Activated CD4-positive, alpha-beta memory T cell treated with anti-CD3 and anti-CD28 coated beads, Interleukin-2, amount 10 ng/mL, durations not matched to agents 7 days and 5 days (primary cell): ENCODE measurements at regions not wholly inside any gene's neighbourhood (a gene's known extent, or its start where the extent isn't known, plus 50 kb on each side); places are given as distances from the start of the nearest gene placed in this dataset.
"Not testable (repeated sequence)": the region's sequence is repeated elsewhere in the genome, so short reads cannot be mapped to it uniquely, and the experiment has no call there.

Experiments used
- CTCF ChIA-PET: fragments of 350-600 bp; sonication (Branson Sonifier 250); formaldehyde crosslinking; loops from one replicate; lab custom pipeline; 2021; ENCODE audit warnings: antibody characterized with exemption, inconsistent platforms; lab: Charles Lee
- POLR2A ChIA-PET: fragments of 350-600 bp; sonication (Branson Sonifier 250); formaldehyde crosslinking; loops from one replicate; lab custom pipeline; 2021; ENCODE audit warnings: antibody characterized with exemption; lab: Charles Lee
- DNase-seq: peaks from one replicate; pipeline ENCODE4 v3.0.0-alpha.2; 2020
- H3K27ac Mint-ChIP-seq: one replicate; pipeline ENCODE4 v1.8.0; 2021; ENCODE audit warnings: mild to moderate bottlenecking, mixed read lengths
- H3K27me3 Mint-ChIP-seq: one replicate; pipeline ENCODE4 v1.8.0; 2021; ENCODE audit warnings: mixed read lengths
- H3K36me3 Mint-ChIP-seq: one replicate; pipeline ENCODE4 v1.8.0; 2021; ENCODE audit warnings: low read depth, mixed read lengths
- H3K4me1 Mint-ChIP-seq: one replicate; pipeline ENCODE4 v1.8.0; 2021; ENCODE audit warnings: mixed read lengths
- H3K4me3 Mint-ChIP-seq: one replicate; pipeline ENCODE4 v1.8.0; 2021; ENCODE audit warnings: mild to moderate bottlenecking, mixed read lengths
- H3K9me3 Mint-ChIP-seq: one replicate; pipeline ENCODE4 v1.8.0; 2021; ENCODE audit warnings: mixed read lengths

- no peak for DNase-seq
- Mint-ChIP-seq H3K27ac (no peak overlapping the region), H3K36me3 (no peaks in the 10 kb centered on the region), H3K9me3 (no peaks in the 10 kb centered on the region), H3K27me3 (no peaks in the 10 kb centered on the region), H3K4me1 (no peaks in the 10 kb centered on the region), H3K4me3 (no peak overlapping the region)
- CTCF ChIA-PET = no interaction called here
- POLR2A ChIA-PET = no interaction called here
Measured at GRCh38 chr7:93830141-93830925, 60.2 kb downstream of the TFPI2 start.

- H3K4me3 Mint-ChIP-seq = no peak overlapping the region
- no peaks in the 10 kb centered on the region for H3K36me3 Mint-ChIP-seq
- H3K9me3 Mint-ChIP-seq = no peaks in the 10 kb centered on the region
- no peak for DNase-seq
- H3K4me1 Mint-ChIP-seq = no peaks in the 10 kb centered on the region
- ChIA-PET CTCF (no interaction called here), POLR2A (no interaction called here)
- no peak overlapping the region for H3K27ac Mint-ChIP-seq
- H3K27me3 Mint-ChIP-seq = no peaks in the 10 kb centered on the region
Measured at GRCh38 chr7:93828260-93828659, 62.3 kb downstream of the TFPI2 start.

- H3K27me3 Mint-ChIP-seq = no peaks in the 10 kb centered on the region
- no peak overlapping the region for H3K4me3 Mint-ChIP-seq
- no peaks in the 10 kb centered on the region for H3K4me1 Mint-ChIP-seq
- ChIA-PET CTCF (no interaction called here), POLR2A (no interaction called here)
- no peaks in the 10 kb centered on the region for H3K9me3 Mint-ChIP-seq
- no peak overlapping the region for H3K27ac Mint-ChIP-seq
- no peaks in the 10 kb centered on the region for H3K36me3 Mint-ChIP-seq
- DNase-seq = no peak
Measured at GRCh38 chr7:93823621-93824020, 66.9 kb downstream of the TFPI2 start.

- Mint-ChIP-seq H3K36me3 (no peaks in the 10 kb centered on the region), H3K4me3 (no peak overlapping the region), H3K9me3 (no peaks in the 10 kb centered on the region), H3K4me1 (no peaks in the 10 kb centered on the region), H3K27me3 (no peaks in the 10 kb centered on the region), H3K27ac (no peak overlapping the region)
- CTCF ChIA-PET = no interaction called here
- no peak for DNase-seq
- POLR2A ChIA-PET = no interaction called here
Measured at GRCh38 chr7:93821463-93821862, 69.1 kb downstream of the TFPI2 start.

GRCh38 chr7:93819699-93820098, 70.9 kb downstream of the TFPI2 start:
- Mint-ChIP-seq H3K4me1 (no peaks in the 10 kb centered on the region), H3K9me3 (no peaks in the 10 kb centered on the region), H3K36me3 (no peaks in the 10 kb centered on the region), H3K4me3 (no peak overlapping the region), H3K27ac (no peak overlapping the region), H3K27me3 (no peaks in the 10 kb centered on the region)
- ChIA-PET CTCF (no interaction called here), POLR2A (no interaction called here)
- no peak for DNase-seq

- H3K27me3 Mint-ChIP-seq = no peaks in the 10 kb centered on the region
- no peak for DNase-seq
- H3K9me3 Mint-ChIP-seq = no peaks in the 10 kb centered on the region
- H3K4me1 Mint-ChIP-seq = no peaks in the 10 kb centered on the region
- H3K4me3 Mint-ChIP-seq = no peak overlapping the region
- ChIA-PET CTCF (no interaction called here), POLR2A (no interaction called here)
- no peak overlapping the region for H3K27ac Mint-ChIP-seq
- no peaks in the 10 kb centered on the region for H3K36me3 Mint-ChIP-seq
Measured at GRCh38 chr7:93817526-93817925, 73.0 kb downstream of the TFPI2 start.

- H3K27me3 Mint-ChIP-seq = no peaks in the 10 kb centered on the region
- ChIA-PET POLR2A (no interaction called here), CTCF (no interaction called here)
- no peaks in the 10 kb centered on the region for H3K9me3 Mint-ChIP-seq
- no peak for DNase-seq
- no peaks in the 10 kb centered on the region for H3K4me1 Mint-ChIP-seq
- H3K36me3 Mint-ChIP-seq = no peaks in the 10 kb centered on the region
- no peak overlapping the region for H3K27ac Mint-ChIP-seq
- H3K4me3 Mint-ChIP-seq = no peak overlapping the region
Measured at GRCh38 chr7:93817004-93817403, 73.5 kb downstream of the TFPI2 start.

GRCh38 chr7:93813514-93813913, 77.0 kb downstream of the TFPI2 start:
- no peaks in the 10 kb centered on the region for H3K27me3 Mint-ChIP-seq
- H3K4me3 Mint-ChIP-seq = no peak overlapping the region
- H3K36me3 Mint-ChIP-seq = no peaks in the 10 kb centered on the region
- no peak for DNase-seq
- no peaks in the 10 kb centered on the region for H3K9me3 Mint-ChIP-seq
- no peaks in the 10 kb centered on the region for H3K4me1 Mint-ChIP-seq
- CTCF ChIA-PET = no interaction called here
- no peak overlapping the region for H3K27ac Mint-ChIP-seq
- POLR2A ChIA-PET = no interaction called here

GRCh38 chr7:93812061-93812460, 78.5 kb downstream of the TFPI2 start:
- POLR2A ChIA-PET = no interaction called here
- Mint-ChIP-seq H3K27ac (no peak overlapping the region), H3K36me3 (no peaks in the 10 kb centered on the region), H3K27me3 (no peaks in the 10 kb centered on the region), H3K9me3 (no peaks in the 10 kb centered on the region), H3K4me3 (no peak overlapping the region), H3K4me1 (no peaks in the 10 kb centered on the region)
- CTCF ChIA-PET = no interaction called here
- no peak for DNase-seq

GRCh38 chr7:93811198-93811597, 79.4 kb downstream of the TFPI2 start:
- no peak overlapping the region for H3K27ac Mint-ChIP-seq
- ChIA-PET CTCF (no interaction called here), POLR2A (no interaction called here)
- no peak for DNase-seq
- no peaks in the 10 kb centered on the region for H3K4me1 Mint-ChIP-seq
- H3K27me3 Mint-ChIP-seq = no peaks in the 10 kb centered on the region
- no peaks in the 10 kb centered on the region for H3K36me3 Mint-ChIP-seq
- no peaks in the 10 kb centered on the region for H3K9me3 Mint-ChIP-seq
- no peak overlapping the region for H3K4me3 Mint-ChIP-seq

GRCh38 chr7:93810561-93810960, 80.0 kb downstream of the TFPI2 start:
- Mint-ChIP-seq H3K36me3 (no peaks in the 10 kb centered on the region), H3K27ac (no peak overlapping the region), H3K9me3 (no peaks in the 10 kb centered on the region), H3K4me1 (no peaks in the 10 kb centered on the region), H3K4me3 (no peak overlapping the region), H3K27me3 (no peaks in the 10 kb centered on the region)
- POLR2A ChIA-PET = no interaction called here
- no peak for DNase-seq
- CTCF ChIA-PET = no interaction called here

GRCh38 chr7:93804726-93805125, 85.8 kb downstream of the TFPI2 start:
- H3K9me3 Mint-ChIP-seq = no peaks in the 10 kb centered on the region
- no peak overlapping the region for H3K4me3 Mint-ChIP-seq
- no peaks in the 10 kb centered on the region for H3K27me3 Mint-ChIP-seq
- no peaks in the 10 kb centered on the region for H3K4me1 Mint-ChIP-seq
- POLR2A ChIA-PET = no interaction called here
- CTCF ChIA-PET = no interaction called here
- H3K36me3 Mint-ChIP-seq = no peaks in the 10 kb centered on the region
- DNase-seq = no peak
- H3K27ac Mint-ChIP-seq = no peak overlapping the region

GRCh38 chr7:93799750-93800357, 90.7 kb downstream of the TFPI2 start:
- Mint-ChIP-seq H3K4me3 (no peak overlapping the region), H3K27me3 (no peaks in the 10 kb centered on the region), H3K9me3 (no peaks in the 10 kb centered on the region), H3K27ac (no peak overlapping the region), H3K36me3 (no peaks in the 10 kb centered on the region), H3K4me1 (no peaks in the 10 kb centered on the region)
- ChIA-PET POLR2A (no interaction called here), CTCF (interaction anchor here (1.5 kb wide), 1 partner anchor 12 kb away, joined by 3 read pairs; no protein-coding TSS in a partner anchor)
- DNase-seq = no peak

GRCh38 chr7:93793084-93793697, 97.4 kb downstream of the TFPI2 start:
- CTCF ChIA-PET, H3K9me3 Mint-ChIP-seq, H3K27me3 Mint-ChIP-seq, H3K27ac Mint-ChIP-seq, POLR2A ChIA-PET, DNase-seq, H3K36me3 Mint-ChIP-seq, H3K4me3 Mint-ChIP-seq, H3K4me1 Mint-ChIP-seq: not testable (repeated sequence)
